Thoracic aorta (tissue), 2 donors: ENCODE measurements at regions not wholly inside any gene's neighbourhood (a gene's known extent, or its start where the extent isn't known, plus 50 kb on each side); places are given as distances from the start of the nearest gene placed in this dataset.

Experiments
- ATAC-seq: fragments of 150-250 bp; one replicate; pipeline ENCODE4 v1.8.0; 2017; ENCODE audit warnings: low read depth; ENCODE audit not compliant: insufficient number of reproducible peaks, low FRiP score
- DNase-seq: peaks from one replicate; pipeline ENCODE4 v3.0.0-alpha.2; 2020; ENCODE audit warnings: low spot score
- H3K27ac ChIP-seq, 2 donors: fragments of 200-600 bp; sonication (generic); 1 replicate in 1 of 2; 2 replicates in 1 of 2; pipeline ENCODE4 v1.5.1; 2016; ENCODE audit warnings: mild to moderate bottlenecking in 2 of 2, moderate library complexity in 2 of 2
- H3K27me3 ChIP-seq: fragments of 200-600 bp; sonication (generic); replicated peaks from 2 replicates; pipeline ENCODE4 v1.6.0; 2016; ENCODE audit warnings: mild to moderate bottlenecking; ENCODE audit not compliant: insufficient read depth
- H3K36me3 ChIP-seq: fragments of 200-600 bp; sonication (generic); one replicate; pipeline ENCODE4 v1.5.1; 2016
- H3K4me1 ChIP-seq, 2 donors: fragments of 200-600 bp; sonication (generic); 1 replicate in 1 of 2; 2 replicates in 1 of 2; pipeline versions ENCODE4 v1.5.1 to v1.6.0; 2016; ENCODE audit warnings: low read depth in 2 of 2, mild to moderate bottlenecking in 1 of 2; ENCODE audit not compliant: control insufficient read depth in 1 of 2
- H3K4me3 ChIP-seq: fragments of 200-600 bp; sonication (generic); 2 replicates; pipeline ENCODE4 v1.5.1; 2016; ENCODE audit warnings: mild to moderate bottlenecking
- H3K9me3 ChIP-seq: fragments of 200-600 bp; sonication (generic); 2 replicates; pipeline ENCODE4 v1.5.1; 2016
- CTCF ChIP-seq: fragments of 200-600 bp; sonication (generic); IDR thresholded peaks from one replicate; pipeline ENCODE4 v1.5.1; 2019; ENCODE audit warnings: antibody characterized with exemption

DNA sequence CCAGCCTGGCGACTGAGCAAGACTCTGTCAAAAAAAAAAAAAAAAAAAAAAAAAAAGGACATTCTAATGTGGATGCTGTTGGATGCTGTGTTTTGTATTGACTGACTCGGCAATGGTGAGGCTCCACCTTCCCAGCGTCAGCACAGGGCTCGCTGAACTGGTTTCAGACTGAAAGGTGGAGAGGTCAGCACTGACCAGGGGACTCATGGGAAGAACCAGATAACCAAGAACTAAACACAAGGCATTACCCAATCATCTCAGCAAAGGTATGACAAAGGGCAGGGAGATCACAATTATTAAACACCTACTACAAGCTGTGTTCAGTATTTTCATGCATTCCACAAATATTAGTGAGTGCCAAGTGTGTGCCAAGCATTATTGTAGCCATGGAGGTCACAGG lies 103.2 kb downstream of the LRATD1 start:
- DNase-seq = no peak

GRCh38 chr2:14737201-14737600 lies 104.7 kb downstream of the LRATD1 start:
- ATAC-seq = no peak
- H3K36me3 ChIP-seq = no peaks in the 10 kb centered on the region
- no peaks in the 10 kb centered on the region for H3K4me1 ChIP-seq
- H3K4me3 ChIP-seq = no peak overlapping the region
- H3K27me3 ChIP-seq = no peaks in the 10 kb centered on the region
- DNase-seq = no peak
- TF ChIP-seq CTCF = no peak
- H3K27ac ChIP-seq = no peak overlapping the region
- no peaks in the 10 kb centered on the region for H3K9me3 ChIP-seq

More for the DNA sequence above, 103.2 kb downstream of the LRATD1 start:
- ATAC-seq = no peak
- no peak for TF ChIP-seq CTCF
- no peaks in the 10 kb centered on the region for H3K4me1 ChIP-seq
- no peak overlapping the region for H3K4me3 ChIP-seq
- H3K27me3 ChIP-seq = no peaks in the 10 kb centered on the region
- H3K36me3 ChIP-seq = no peaks in the 10 kb centered on the region
- no peaks in the 10 kb centered on the region for H3K9me3 ChIP-seq
- H3K27ac ChIP-seq = no peak overlapping the region

- DNase-seq (no peak), ATAC-seq (no peak)
- Histone ChIP-seq H3K27me3 (no peaks in the 10 kb centered on the region), H3K9me3 (no peaks in the 10 kb centered on the region), H3K36me3 (no peaks in the 10 kb centered on the region), H3K4me3 (no peak overlapping the region), H3K4me1 (no peaks in the 10 kb centered on the region), H3K27ac (no peak overlapping the region)
- no peak for TF ChIP-seq CTCF
Measured at GRCh38 chr2:14743861-14744260, 111.3 kb downstream of the LRATD1 start.

DNA sequence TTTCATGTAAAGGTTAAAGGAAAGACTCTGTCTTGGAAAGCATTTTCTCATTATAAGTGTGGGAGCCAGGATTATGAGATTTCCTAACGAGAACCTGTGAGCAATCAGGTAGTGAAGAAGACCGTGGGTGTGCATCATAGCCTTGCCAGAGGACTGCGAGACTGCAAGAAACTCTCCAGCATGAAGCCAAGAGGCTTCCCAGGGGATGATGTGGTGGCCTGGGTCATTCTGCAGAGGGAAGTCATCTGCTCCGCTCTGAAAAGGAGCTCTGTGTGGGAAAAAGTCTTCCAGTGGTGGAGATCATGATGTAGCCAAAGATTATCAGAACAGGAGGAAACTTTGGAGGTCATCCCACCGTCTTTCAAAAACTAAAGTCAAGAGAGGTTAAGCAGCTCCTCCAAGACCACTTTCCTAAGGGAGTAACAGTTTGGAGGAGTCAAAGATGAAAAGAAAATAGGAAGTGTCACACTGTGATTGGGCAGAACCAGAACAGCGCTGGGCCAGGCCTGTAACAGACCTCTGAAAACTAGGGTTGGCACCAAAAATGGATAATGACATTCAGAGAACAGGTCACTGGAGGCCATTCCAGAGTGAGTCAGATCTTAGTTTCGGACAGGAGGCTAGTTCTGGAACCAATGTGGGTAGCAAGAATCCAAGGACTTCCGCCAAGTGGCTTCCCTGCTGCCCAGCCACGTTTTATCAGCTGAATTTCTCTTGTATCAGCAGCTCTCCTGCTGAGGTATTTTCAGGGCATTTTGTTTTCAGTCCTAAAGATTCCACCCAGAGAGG lies 113.0 kb downstream of the LRATD1 start:
- ATAC-seq (no peak), DNase-seq (no peak)
- no peak for TF ChIP-seq CTCF
- Histone ChIP-seq H3K36me3 (no peaks in the 10 kb centered on the region), H3K4me3 (no peak overlapping the region), H3K9me3 (no peaks in the 10 kb centered on the region), H3K4me1 (no peaks in the 10 kb centered on the region), H3K27me3 (no peaks in the 10 kb centered on the region), H3K27ac (no peak overlapping the region)

- H3K27me3 ChIP-seq = no peaks in the 10 kb centered on the region
- DNase-seq (no peak), ATAC-seq (no peak)
- H3K27ac ChIP-seq = no peak overlapping the region
- no peaks in the 10 kb centered on the region for H3K4me1 ChIP-seq
- H3K4me3 ChIP-seq = no peak overlapping the region
- H3K36me3 ChIP-seq = no peaks in the 10 kb centered on the region
- no peak for TF ChIP-seq CTCF
- no peaks in the 10 kb centered on the region for H3K9me3 ChIP-seq
Measured at GRCh38 chr2:14746133-14746532, 113.6 kb downstream of the LRATD1 start.
